Suprapubic skin (tissue), 4 donors: ENCODE measurements at regions not wholly inside any gene's neighbourhood (a gene's known extent, or its start where the extent isn't known, plus 50 kb on each side); places are given as distances from the start of the nearest gene placed in this dataset.

Source experiments
- DNase-seq, 2 donors: peaks; one replicate each; pipeline ENCODE4 v3.0.0-alpha.2; 2019; ENCODE audit warnings: low spot score in 2 of 2
- H3K27ac ChIP-seq: fragments of 200-600 bp; sonication (generic); one replicate; pipeline ENCODE4 v1.5.1; 2019
- H3K27me3 ChIP-seq: fragments of 200-600 bp; sonication (generic); one replicate; pipeline ENCODE4 v1.5.1; 2019
- H3K36me3 ChIP-seq: fragments of 200-600 bp; sonication (generic); one replicate; pipeline ENCODE4 v1.5.1; 2019
- H3K4me1 ChIP-seq: fragments of 200-600 bp; sonication (generic); one replicate; pipeline ENCODE4 v1.5.1; 2019
- H3K4me3 ChIP-seq: fragments of 200-600 bp; sonication (generic); one replicate; pipeline ENCODE4 v1.5.1; 2019; ENCODE audit warnings: mild to moderate bottlenecking
- H3K9me3 ChIP-seq: fragments of 200-600 bp; sonication (generic); one replicate; pipeline ENCODE4 v1.5.1; 2019
- EP300 ChIP-seq: sonication (generic); formaldehyde crosslinking; IDR thresholded peaks from one replicate; pipeline ENCODE4 v1.6.1; 2017; ENCODE audit warnings: antibody characterized with exemption
- POLR2A ChIP-seq, 2 donors: fragments of 450-650 bp; IDR thresholded peaks; one replicate each; pipeline ENCODE4 v1.6.1; 2017; ENCODE audit warnings: antibody characterized with exemption in 2 of 2, mild to moderate bottlenecking in 2 of 2, moderate library complexity in 2 of 2
- POLR2AphosphoS5 ChIP-seq, 3 donors: sonication (generic); formaldehyde crosslinking; IDR thresholded peaks; one replicate each; pipeline ENCODE4 v1.6.1; 2017; ENCODE audit warnings: antibody characterized with exemption in 3 of 3
- WGBS: methylation state at CpG from one replicate; pipeline ENCODE4 v1.1.5; 2018; 5-methylcytosine and 5-hydroxymethylcytosine counted together
- TF ChIP-seq, protein P1 (sequence below), 2 donors: fragments of 200-600 bp in 1 of 2; fragments of 450-650 bp in 1 of 2; sonication (generic) in 1 of 2; IDR thresholded peaks; one replicate each; pipeline ENCODE4 v1.5.1; 2016 to 2019; ENCODE audit warnings: antibody characterized with exemption in 2 of 2, mild to moderate bottlenecking in 1 of 2, moderate library complexity in 1 of 2

DNA sequence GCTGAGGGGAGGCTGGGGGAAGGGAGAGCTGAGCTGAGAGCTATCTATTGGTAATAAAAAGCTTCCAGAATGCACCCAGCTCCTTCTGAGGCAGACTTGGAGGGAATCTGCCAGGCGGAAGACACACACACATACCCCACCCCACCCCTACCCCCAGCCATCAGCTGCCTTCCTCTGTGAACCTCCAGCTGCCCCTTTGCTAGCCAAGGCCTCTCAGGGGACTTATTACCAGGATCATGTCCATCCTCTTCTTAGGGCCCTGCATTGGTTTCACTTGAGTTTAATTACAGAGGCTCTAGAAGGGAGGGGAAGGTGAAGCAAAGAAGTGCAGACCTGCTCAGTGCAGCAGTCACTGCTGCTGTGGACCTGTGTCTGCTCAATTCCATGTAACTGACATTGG, 156.4 kb downstream of the OMA1 start:
- no peak for DNase-seq
- H3K27me3 ChIP-seq: no peaks in the 10 kb centered on the region
- H3K36me3 ChIP-seq: no peaks in the 10 kb centered on the region
- no peaks in the 10 kb centered on the region for H3K4me1 ChIP-seq
- no peaks in the 10 kb centered on the region for H3K9me3 ChIP-seq
- TF ChIP-seq POLR2A (IDR thresholded peaks at IDR 0.05): no peak
- TF ChIP-seq POLR2AphosphoS5 (IDR thresholded peaks at IDR 0.05): no peak
- TF ChIP-seq EP300: no peak
- TF ChIP-seq, protein P1, sequence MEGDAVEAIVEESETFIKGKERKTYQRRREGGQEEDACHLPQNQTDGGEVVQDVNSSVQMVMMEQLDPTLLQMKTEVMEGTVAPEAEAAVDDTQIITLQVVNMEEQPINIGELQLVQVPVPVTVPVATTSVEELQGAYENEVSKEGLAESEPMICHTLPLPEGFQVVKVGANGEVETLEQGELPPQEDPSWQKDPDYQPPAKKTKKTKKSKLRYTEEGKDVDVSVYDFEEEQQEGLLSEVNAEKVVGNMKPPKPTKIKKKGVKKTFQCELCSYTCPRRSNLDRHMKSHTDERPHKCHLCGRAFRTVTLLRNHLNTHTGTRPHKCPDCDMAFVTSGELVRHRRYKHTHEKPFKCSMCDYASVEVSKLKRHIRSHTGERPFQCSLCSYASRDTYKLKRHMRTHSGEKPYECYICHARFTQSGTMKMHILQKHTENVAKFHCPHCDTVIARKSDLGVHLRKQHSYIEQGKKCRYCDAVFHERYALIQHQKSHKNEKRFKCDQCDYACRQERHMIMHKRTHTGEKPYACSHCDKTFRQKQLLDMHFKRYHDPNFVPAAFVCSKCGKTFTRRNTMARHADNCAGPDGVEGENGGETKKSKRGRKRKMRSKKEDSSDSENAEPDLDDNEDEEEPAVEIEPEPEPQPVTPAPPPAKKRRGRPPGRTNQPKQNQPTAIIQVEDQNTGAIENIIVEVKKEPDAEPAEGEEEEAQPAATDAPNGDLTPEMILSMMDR (IDR thresholded peaks at IDR 0.05): no peak
- 67% methylated on average over 1 of the region's 1 CpG for WGBS
- no peak overlapping the region for H3K27ac ChIP-seq
- H3K4me3 ChIP-seq: no peak overlapping the region

DNA sequence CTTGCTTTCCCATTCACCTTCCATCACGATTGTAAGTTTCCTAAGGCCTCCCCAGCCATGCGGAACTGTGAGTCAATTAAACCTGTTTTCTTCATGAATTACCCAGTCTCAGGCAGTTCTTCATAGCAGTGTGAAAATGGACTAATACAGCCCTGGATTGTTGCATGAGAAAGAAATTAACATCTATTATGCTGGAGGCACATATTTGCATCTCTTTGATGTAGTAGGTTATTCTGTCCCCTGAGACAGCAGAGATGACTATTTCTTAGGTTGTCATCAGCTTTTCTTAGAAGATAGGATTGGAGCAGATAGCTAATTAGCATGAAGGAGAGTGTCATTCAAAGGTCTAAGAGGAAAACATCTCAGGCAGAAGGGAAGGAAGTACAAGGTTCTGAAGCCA, 166.2 kb downstream of the OMA1 start:
- TF ChIP-seq, protein P1 (IDR thresholded peaks at IDR 0.05): no peak
- Histone ChIP-seq H3K4me3 (no peak overlapping the region), H3K27me3 (no peaks in the 10 kb centered on the region), H3K36me3 (no peaks in the 10 kb centered on the region), H3K4me1 (no peaks in the 10 kb centered on the region), H3K27ac (no peak overlapping the region), H3K9me3 (no peaks in the 10 kb centered on the region)
- 97% methylated on average over 2 of the region's 2 CpGs for WGBS
- no peak for DNase-seq

DNA sequence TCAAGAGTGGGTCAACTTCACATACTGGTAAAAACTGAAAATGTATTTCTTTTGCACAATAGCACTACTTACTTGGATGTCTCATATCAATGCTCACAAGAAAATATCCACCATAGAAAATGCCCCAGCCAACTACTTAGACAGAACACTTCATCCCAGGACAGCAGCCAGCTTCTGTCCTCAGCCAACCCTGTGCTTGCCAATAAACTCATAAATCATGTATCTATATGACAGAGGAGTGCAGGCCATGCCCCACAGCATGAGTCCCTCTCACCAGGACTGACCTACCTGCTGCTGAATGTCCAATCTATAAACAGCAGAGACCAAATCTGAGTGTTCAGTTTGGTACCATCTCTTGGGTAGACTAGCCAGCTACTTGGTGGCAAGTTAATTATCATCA, 179.3 kb downstream of the OMA1 start:
- H3K4me1 ChIP-seq: no peaks in the 10 kb centered on the region
- H3K27me3 ChIP-seq: no peaks in the 10 kb centered on the region
- H3K4me3 ChIP-seq: no peak overlapping the region
- no peak for DNase-seq
- no peaks in the 10 kb centered on the region for H3K36me3 ChIP-seq
- no peak for TF ChIP-seq POLR2AphosphoS5 (IDR thresholded peaks at IDR 0.05)
- no peak for TF ChIP-seq EP300
- TF ChIP-seq, protein P1 (IDR thresholded peaks at IDR 0.05): no peak
- TF ChIP-seq POLR2A (IDR thresholded peaks at IDR 0.05): no peak
- H3K9me3 ChIP-seq: peaks cover 4% of the 10 kb centered on the region
- no peak overlapping the region for H3K27ac ChIP-seq

DNA sequence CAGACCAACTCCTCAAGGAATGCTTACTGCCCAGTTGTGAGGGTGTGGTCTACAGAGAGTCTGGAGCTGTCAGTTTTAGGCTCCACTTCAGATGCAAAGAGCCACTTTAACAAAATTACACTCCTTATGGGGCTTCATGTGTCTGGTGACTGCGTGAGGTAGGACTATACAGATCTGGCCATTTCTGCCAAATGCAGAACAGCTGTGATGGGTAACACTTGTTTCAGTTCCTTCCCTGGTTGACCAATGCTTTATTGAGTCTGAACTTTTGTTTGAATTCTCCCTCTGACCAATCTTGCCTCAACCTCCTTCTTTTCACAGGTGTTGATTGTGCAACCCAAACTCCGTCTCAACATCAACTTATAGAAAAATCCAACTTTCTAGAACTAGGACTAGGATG, 181.2 kb downstream of the OMA1 start:
- no peaks in the 10 kb centered on the region for H3K36me3 ChIP-seq
- H3K4me3 ChIP-seq: no peak overlapping the region
- no peak for DNase-seq
- no peaks in the 10 kb centered on the region for H3K27me3 ChIP-seq
- WGBS: 100% methylated on average over 2 of the region's 2 CpGs
- no peak overlapping the region for H3K27ac ChIP-seq
- H3K4me1 ChIP-seq: no peaks in the 10 kb centered on the region
- no peaks in the 10 kb centered on the region for H3K9me3 ChIP-seq
- TF ChIP-seq, protein P1 (IDR thresholded peaks at IDR 0.05): no peak

DNA sequence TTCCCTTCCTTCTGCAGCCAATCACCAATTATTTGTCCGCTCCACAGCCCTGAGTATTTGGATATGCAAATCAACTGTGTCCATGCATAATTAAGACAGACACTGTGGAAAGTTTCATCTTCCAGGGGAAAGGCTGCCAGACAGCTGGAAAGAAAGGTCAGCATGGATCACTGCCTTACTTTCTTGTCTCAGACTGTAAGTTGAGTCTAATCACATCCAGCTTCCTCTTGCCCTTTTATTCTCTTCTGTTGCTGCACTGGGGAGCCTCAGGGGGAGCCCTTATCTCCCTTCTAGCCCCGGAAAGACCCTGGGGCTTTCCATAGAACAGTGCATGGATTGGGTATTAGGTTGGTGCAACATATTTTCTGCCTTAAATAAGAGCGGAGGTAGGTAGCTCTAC, 182.9 kb downstream of the OMA1 start:
- H3K36me3 ChIP-seq: no peaks in the 10 kb centered on the region
- H3K4me3 ChIP-seq: no peak overlapping the region
- no peak for DNase-seq
- 66% methylated on average over 3 of the region's 3 CpGs for WGBS
- TF ChIP-seq POLR2A (IDR thresholded peaks at IDR 0.05): no peak
- no peak for TF ChIP-seq EP300
- TF ChIP-seq, protein P1 (IDR thresholded peaks at IDR 0.05): no peak
- TF ChIP-seq POLR2AphosphoS5 (IDR thresholded peaks at IDR 0.05): no peak
- H3K27ac ChIP-seq: no peak overlapping the region
- no peaks in the 10 kb centered on the region for H3K27me3 ChIP-seq
- H3K9me3 ChIP-seq: no peaks in the 10 kb centered on the region
- H3K4me1 ChIP-seq: no peaks in the 10 kb centered on the region
